ENCODE measurements at regions not wholly inside any gene's neighbourhood (a gene's known extent, or its start where the extent isn't known, plus 50 kb on each side); places are given as distances from the start of the nearest gene placed in this dataset.

- TF ChIP-seq, protein P1, sequence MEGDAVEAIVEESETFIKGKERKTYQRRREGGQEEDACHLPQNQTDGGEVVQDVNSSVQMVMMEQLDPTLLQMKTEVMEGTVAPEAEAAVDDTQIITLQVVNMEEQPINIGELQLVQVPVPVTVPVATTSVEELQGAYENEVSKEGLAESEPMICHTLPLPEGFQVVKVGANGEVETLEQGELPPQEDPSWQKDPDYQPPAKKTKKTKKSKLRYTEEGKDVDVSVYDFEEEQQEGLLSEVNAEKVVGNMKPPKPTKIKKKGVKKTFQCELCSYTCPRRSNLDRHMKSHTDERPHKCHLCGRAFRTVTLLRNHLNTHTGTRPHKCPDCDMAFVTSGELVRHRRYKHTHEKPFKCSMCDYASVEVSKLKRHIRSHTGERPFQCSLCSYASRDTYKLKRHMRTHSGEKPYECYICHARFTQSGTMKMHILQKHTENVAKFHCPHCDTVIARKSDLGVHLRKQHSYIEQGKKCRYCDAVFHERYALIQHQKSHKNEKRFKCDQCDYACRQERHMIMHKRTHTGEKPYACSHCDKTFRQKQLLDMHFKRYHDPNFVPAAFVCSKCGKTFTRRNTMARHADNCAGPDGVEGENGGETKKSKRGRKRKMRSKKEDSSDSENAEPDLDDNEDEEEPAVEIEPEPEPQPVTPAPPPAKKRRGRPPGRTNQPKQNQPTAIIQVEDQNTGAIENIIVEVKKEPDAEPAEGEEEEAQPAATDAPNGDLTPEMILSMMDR (IDR thresholded peaks at IDR 0.05): no peak
- TF ChIP-seq EP300 (IDR thresholded peaks at IDR 0.05): no peak
Measured at GRCh38 chr20:25991051-25991755, 294.6 kb upstream of the ZNF337 start.
